ENCODE measurements at regions not wholly inside any gene's neighbourhood (a gene's known extent, or its start where the extent isn't known, plus 50 kb on each side); places are given as distances from the start of the nearest gene placed in this dataset.

DNA sequence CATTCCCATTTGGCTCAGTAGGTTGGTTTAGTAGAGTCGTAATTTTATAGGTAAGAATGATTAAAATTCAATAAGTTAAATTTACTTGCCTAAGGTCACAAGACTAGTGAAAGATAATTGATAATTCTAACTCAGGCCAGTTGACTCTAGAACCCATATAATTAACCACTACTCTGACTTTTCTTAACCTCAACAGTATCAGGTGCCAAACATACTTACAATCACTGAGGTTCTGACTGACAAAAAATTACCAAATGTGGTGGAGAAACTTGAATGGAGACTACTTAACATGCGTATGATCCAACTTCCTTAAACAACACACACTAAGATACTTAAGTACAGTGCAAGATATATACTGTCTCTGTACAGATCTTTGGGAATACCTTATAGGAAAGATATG lies 667.3 kb upstream of the SORCS1 start:
- Histone ChIP-seq H2AFZ (ENCODE audit: low read length) (no peak overlapping the region), H3K9ac (ENCODE audit: low read length) (no peak overlapping the region), H3K9me2 (replicated peaks; ENCODE audit: low read length) (no peaks in the 10 kb centered on the region), H3K36me3 (ENCODE audit: low read depth, low read length) (no peaks in the 10 kb centered on the region), H3K27ac (ENCODE audit: low read length) (no peak overlapping the region), H3K4me2 (ENCODE audit: low read length) (no peak overlapping the region), H3K27me3 (ENCODE audit: low read length) (no peaks in the 10 kb centered on the region), H3K4me3 (ENCODE audit: low read length) (no peak overlapping the region), H4K20me1 (ENCODE audit: low read length) (no peaks in the 10 kb centered on the region), H3K79me2 (ENCODE audit: low read length) (no peaks in the 10 kb centered on the region), H3K4me1 (ENCODE audit: insufficient read depth, low read length) (peaks cover 12% of the 10 kb centered on the region), H3F3A (ENCODE audit: low read length, unreplicated experiment) (no peaks in the 10 kb centered on the region), H3K9me3 (ENCODE audit: low read length) (no peaks in the 10 kb centered on the region)
- ATAC-seq (no peak), DNase-seq (no peak)
- TF ChIP-seq CTCF (conservative IDR thresholded peaks at IDR 0.05; ENCODE audit: low read depth, low read length) (no peak), EZH2 (IDR thresholded peaks at IDR 0.05; ENCODE audit: low read length, unreplicated experiment) (no peak), EZH2phosphoT487 (IDR thresholded peaks at IDR 0.05; ENCODE audit: borderline replicate concordance, low read length) (no peak)
- intact Hi-C loops (cut with micrococcal nuclease): no loop called here
- ChIA-PET CTCF (no interaction called here), POLR2A (ENCODE audit: unreplicated experiment) (no interaction called here)
- BruUV-seq (replicated peaks): no TSS peak

DNA sequence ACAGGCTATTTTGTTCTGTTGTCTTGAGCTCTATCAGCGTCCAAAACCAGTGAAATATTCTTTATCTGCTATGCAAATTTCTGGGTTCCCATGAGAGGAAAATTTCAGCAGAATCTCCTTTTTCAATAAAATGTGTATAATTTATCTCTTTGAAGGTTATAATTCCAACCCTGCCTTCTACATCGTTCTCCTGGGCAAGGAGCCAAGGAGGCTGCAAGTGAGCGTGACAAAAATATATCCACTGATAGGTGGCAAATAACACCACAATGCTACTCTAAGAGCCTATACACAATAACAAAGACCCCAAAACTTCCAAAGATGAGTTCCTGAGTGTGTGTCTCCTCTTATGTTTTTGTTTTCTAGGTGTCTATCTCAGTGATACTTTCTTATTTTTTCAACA lies 664.7 kb upstream of the SORCS1 start:
- H3K4me2 ChIP-seq (ENCODE audit: low read length): no peak overlapping the region
- no peak overlapping the region for H3K27ac ChIP-seq (ENCODE audit: low read length)
- TF ChIP-seq EZH2 (IDR thresholded peaks at IDR 0.05; ENCODE audit: low read length, unreplicated experiment) (no peak), EZH2phosphoT487 (IDR thresholded peaks at IDR 0.05; ENCODE audit: borderline replicate concordance, low read length) (no peak), CTCF (conservative IDR thresholded peaks at IDR 0.05; ENCODE audit: low read depth, low read length) (no peak)
- ATAC-seq (no peak), DNase-seq (no peak)
- no TSS peak for BruUV-seq (replicated peaks)
- intact Hi-C loops (cut with micrococcal nuclease): no loop called here
- H3K4me1 ChIP-seq (ENCODE audit: insufficient read depth, low read length): no peaks in the 10 kb centered on the region
- no peak overlapping the region for H2AFZ ChIP-seq (ENCODE audit: low read length)
- POLR2A ChIA-PET (ENCODE audit: unreplicated experiment): no interaction called here
- no peaks in the 10 kb centered on the region for H3F3A ChIP-seq (ENCODE audit: low read length, unreplicated experiment)
- no peaks in the 10 kb centered on the region for H3K36me3 ChIP-seq (ENCODE audit: low read depth, low read length)
- CTCF ChIA-PET: no interaction called here
- H3K9me3 ChIP-seq (ENCODE audit: low read length): no peaks in the 10 kb centered on the region
- no peaks in the 10 kb centered on the region for H3K9me2 ChIP-seq (replicated peaks; ENCODE audit: low read length)
- no peak overlapping the region for H3K9ac ChIP-seq (ENCODE audit: low read length)
- no peaks in the 10 kb centered on the region for H3K27me3 ChIP-seq (ENCODE audit: low read length)
- H3K4me3 ChIP-seq (ENCODE audit: low read length): no peak overlapping the region
- no peaks in the 10 kb centered on the region for H4K20me1 ChIP-seq (ENCODE audit: low read length)
- H3K79me2 ChIP-seq (ENCODE audit: low read length): no peaks in the 10 kb centered on the region

GRCh38 chr10:107826171-107826570 lies 661.7 kb upstream of the SORCS1 start:
- Histone ChIP-seq H3F3A (ENCODE audit: low read length, unreplicated experiment) (no peaks in the 10 kb centered on the region), H3K27ac (ENCODE audit: low read length) (no peak overlapping the region), H3K79me2 (ENCODE audit: low read length) (no peaks in the 10 kb centered on the region), H3K36me3 (ENCODE audit: low read depth, low read length) (no peaks in the 10 kb centered on the region), H2AFZ (ENCODE audit: low read length) (no peak overlapping the region), H3K9me2 (replicated peaks; ENCODE audit: low read length) (no peaks in the 10 kb centered on the region), H3K9ac (ENCODE audit: low read length) (no peak overlapping the region), H3K9me3 (ENCODE audit: low read length) (no peaks in the 10 kb centered on the region), H3K27me3 (ENCODE audit: low read length) (no peaks in the 10 kb centered on the region), H3K4me1 (ENCODE audit: insufficient read depth, low read length) (no peaks in the 10 kb centered on the region), H3K4me3 (ENCODE audit: low read length) (no peak overlapping the region), H3K4me2 (ENCODE audit: low read length) (no peak overlapping the region), H4K20me1 (ENCODE audit: low read length) (no peaks in the 10 kb centered on the region)
- POLR2A ChIA-PET (ENCODE audit: unreplicated experiment): interaction anchor here (0.6 kb wide), 1 partner anchor 416 kb away, joined by 8 read pairs; no protein-coding TSS in a partner anchor
- DNase-seq (no peak), ATAC-seq (no peak)
- TF ChIP-seq EZH2 (IDR thresholded peaks at IDR 0.05; ENCODE audit: low read length, unreplicated experiment) (no peak), EZH2phosphoT487 (IDR thresholded peaks at IDR 0.05; ENCODE audit: borderline replicate concordance, low read length) (no peak), CTCF (conservative IDR thresholded peaks at IDR 0.05; ENCODE audit: low read depth, low read length) (no peak)
- BruUV-seq (replicated peaks): no TSS peak
- CTCF ChIA-PET: no interaction called here
- intact Hi-C loops (cut with micrococcal nuclease): no loop called here
